ENCODE measurements at regions not wholly inside any gene's neighbourhood (a gene's known extent, or its start where the extent isn't known, plus 50 kb on each side); places are given as distances from the start of the nearest gene placed in this dataset.

GRCh38 chr4:66182636-66183035 is 512.3 kb upstream of the EPHA5 start:
- H3K27ac ChIP-seq (ENCODE audit: low read depth in 1 of 2, low read length in 1 of 2), result no peak overlapping the region
- no peaks in the 10 kb centered on the region for H3K27me3 ChIP-seq (ENCODE audit: control insufficient read depth in 3 of 3, insufficient read depth in 3 of 3, low read length in 2 of 3)
- H3K4me1 ChIP-seq (ENCODE audit: control insufficient read depth in 5 of 5, insufficient read depth in 5 of 5, low read length in 5 of 5), result no peaks in the 10 kb centered on the region
- DNase-seq, result no peak
- no peak overlapping the region for H3K4me3 ChIP-seq
- no peak for TF ChIP-seq CTCF (IDR thresholded peaks at IDR 0.05; ENCODE audit: control extremely low read depth, extremely low read depth)
- no peak overlapping the region for H3K9ac ChIP-seq (ENCODE audit: insufficient read depth in 1 of 2, low read length in 2 of 2)
- H3K36me3 ChIP-seq (ENCODE audit: control insufficient read depth in 4 of 4, insufficient read depth in 4 of 4, low read length in 4 of 4), result no peaks in the 10 kb centered on the region
- 78 to 96% methylated on average over 1 of the region's 1 CpG for WGBS, 2 donors
- no peak for ATAC-seq (ENCODE audit: insufficient read depth, low FRiP score)
- peaks cover 0 to 5% (median 0%) of the 10 kb centered on the region in 4 donors for H3K9me3 ChIP-seq (ENCODE audit: control insufficient read depth in 4 of 4, insufficient read depth in 3 of 4, low read length in 3 of 4)

GRCh38 chr4:66178906-66179305 is 508.6 kb upstream of the EPHA5 start:
- Histone ChIP-seq H3K36me3 (ENCODE audit: control insufficient read depth in 4 of 4, insufficient read depth in 4 of 4, low read length in 4 of 4) (no peaks in the 10 kb centered on the region), H3K9me3 (ENCODE audit: control insufficient read depth in 4 of 4, insufficient read depth in 3 of 4, low read length in 3 of 4) (peaks cover 0 to 4% (median under 1%) of the 10 kb centered on the region in 4 donors), H3K27ac (ENCODE audit: low read depth in 1 of 2, low read length in 1 of 2) (no peak overlapping the region), H3K9ac (ENCODE audit: insufficient read depth in 1 of 2, low read length in 2 of 2) (no peak overlapping the region), H3K27me3 (ENCODE audit: control insufficient read depth in 3 of 3, insufficient read depth in 3 of 3, low read length in 2 of 3) (no peaks in the 10 kb centered on the region), H3K4me1 (ENCODE audit: control insufficient read depth in 5 of 5, insufficient read depth in 5 of 5, low read length in 5 of 5) (no peaks in the 10 kb centered on the region), H3K4me3 (no peak overlapping the region)
- TF ChIP-seq CTCF (IDR thresholded peaks at IDR 0.05; ENCODE audit: control extremely low read depth, extremely low read depth), result no peak
- ATAC-seq (ENCODE audit: insufficient read depth, low FRiP score) (no peak), DNase-seq (no peak)

- Histone ChIP-seq H3K4me3 (no peak overlapping the region), H3K9ac (ENCODE audit: insufficient read depth in 1 of 2, low read length in 2 of 2) (no peak overlapping the region), H3K27ac (ENCODE audit: low read depth in 1 of 2, low read length in 1 of 2) (no peak overlapping the region), H3K9me3 (ENCODE audit: control insufficient read depth in 4 of 4, insufficient read depth in 3 of 4, low read length in 3 of 4) (peaks cover 0 to 5% (median 3%) of the 10 kb centered on the region in 4 donors), H3K27me3 (ENCODE audit: control insufficient read depth in 3 of 3, insufficient read depth in 3 of 3, low read length in 2 of 3) (no peaks in the 10 kb centered on the region), H3K4me1 (ENCODE audit: control insufficient read depth in 5 of 5, insufficient read depth in 5 of 5, low read length in 5 of 5) (no peaks in the 10 kb centered on the region), H3K36me3 (ENCODE audit: control insufficient read depth in 4 of 4, insufficient read depth in 4 of 4, low read length in 4 of 4) (no peaks in the 10 kb centered on the region)
- WGBS, 2 donors, result 27 to 31% methylated on average over 5 of the region's 5 CpGs
- TF ChIP-seq CTCF (IDR thresholded peaks at IDR 0.05; ENCODE audit: control extremely low read depth, extremely low read depth), result no peak
- DNase-seq, result no peak
- no peak for ATAC-seq (ENCODE audit: insufficient read depth, low FRiP score)
These were observed 499.1 kb upstream of the EPHA5 start for GRCh38 chr4:66169341-66169740.

GRCh38 chr4:66164869-66165268 is 494.6 kb upstream of the EPHA5 start:
- no peak overlapping the region for H3K4me3 ChIP-seq
- no peaks in the 10 kb centered on the region for H3K36me3 ChIP-seq (ENCODE audit: control insufficient read depth in 4 of 4, insufficient read depth in 4 of 4, low read length in 4 of 4)
- H3K4me1 ChIP-seq (ENCODE audit: control insufficient read depth in 5 of 5, insufficient read depth in 5 of 5, low read length in 5 of 5), result no peaks in the 10 kb centered on the region
- H3K9me3 ChIP-seq (ENCODE audit: control insufficient read depth in 4 of 4, insufficient read depth in 3 of 4, low read length in 3 of 4), result peaks cover 0 to 7% (median 1%) of the 10 kb centered on the region in 4 donors
- no peaks in the 10 kb centered on the region for H3K27me3 ChIP-seq (ENCODE audit: control insufficient read depth in 3 of 3, insufficient read depth in 3 of 3, low read length in 2 of 3)
- no peak for TF ChIP-seq CTCF (IDR thresholded peaks at IDR 0.05; ENCODE audit: control extremely low read depth, extremely low read depth)
- no peak overlapping the region for H3K9ac ChIP-seq (ENCODE audit: insufficient read depth in 1 of 2, low read length in 2 of 2)
- no peak for DNase-seq
- H3K27ac ChIP-seq (ENCODE audit: low read depth in 1 of 2, low read length in 1 of 2), result no peak overlapping the region
- no peak for ATAC-seq (ENCODE audit: insufficient read depth, low FRiP score)
- WGBS, 2 donors, result 76 to 84% methylated on average over 1 of the region's 1 CpG

Measured in lung (tissue), 11 donors.